HG02970 (cell line): ENCODE measurements at regions not wholly inside any gene's neighbourhood (a gene's known extent, or its start where the extent isn't known, plus 50 kb on each side); places are given as distances from the start of the nearest gene placed in this dataset.

ENCODE experiments used
- ATAC-seq: cut with Tn5 transposase; IDR thresholded peaks from one replicate; pipeline ENCODE4 v1.9.1; 2021; ENCODE audit warnings: mild to moderate bottlenecking, moderate library complexity, moderate number of reproducible peaks; ENCODE audit not compliant: unreplicated experiment, low FRiP score

- no peak for ATAC-seq
Observed at GRCh38 chr2:128521482-128521881, 202.8 kb upstream of the HS6ST1 start.

GRCh38 chr2:128522829-128523228 is 204.2 kb upstream of the HS6ST1 start:
- no peak for ATAC-seq

GRCh38 chr2:128523457-128523856 is 204.8 kb upstream of the HS6ST1 start:
- no peak for ATAC-seq

- no peak for ATAC-seq
Observed at GRCh38 chr2:128524183-128524582, 205.5 kb upstream of the HS6ST1 start.

- ATAC-seq: no peak
Observed at GRCh38 chr2:128525653-128526052, 207.0 kb upstream of the HS6ST1 start.

GRCh38 chr2:128526455-128526976 is 207.8 kb upstream of the HS6ST1 start:
- no peak for ATAC-seq

- no peak for ATAC-seq
Observed at GRCh38 chr2:128528133-128528532, 209.5 kb upstream of the HS6ST1 start.

GRCh38 chr2:128530025-128530573 is 211.4 kb upstream of the HS6ST1 start:
- no peak for ATAC-seq

GRCh38 chr2:128531856-128532255 is 213.2 kb upstream of the HS6ST1 start:
- no peak for ATAC-seq

- ATAC-seq: no peak
Observed at GRCh38 chr2:128533101-128533500, 214.4 kb upstream of the HS6ST1 start.

GRCh38 chr2:128534688-128535392 is 216.2 kb upstream of the HS6ST1 start:
- ATAC-seq: no peak

- no peak for ATAC-seq
Observed at GRCh38 chr2:128535953-128536352, 217.3 kb upstream of the HS6ST1 start.

- ATAC-seq: no peak
Observed at GRCh38 chr2:128536925-128537620, 218.4 kb upstream of the HS6ST1 start.

- no peak for ATAC-seq
Observed at GRCh38 chr2:128537646-128538045, 219.0 kb upstream of the HS6ST1 start.

GRCh38 chr2:128538396-128538795 is 219.7 kb upstream of the HS6ST1 start:
- no peak for ATAC-seq

GRCh38 chr2:128540670-128541069 is 222.0 kb upstream of the HS6ST1 start:
- no peak for ATAC-seq

- ATAC-seq: no peak
Observed at GRCh38 chr2:128541448-128541847, 222.8 kb upstream of the HS6ST1 start.

GRCh38 chr2:128543036-128543435 is 224.4 kb upstream of the HS6ST1 start:
- ATAC-seq: no peak

- ATAC-seq: no peak
Observed at GRCh38 chr2:128543646-128544045, 225.0 kb upstream of the HS6ST1 start.

GRCh38 chr2:128544321-128545037 is 225.8 kb upstream of the HS6ST1 start:
- ATAC-seq: no peak

- ATAC-seq: no peak
Observed at GRCh38 chr2:128545085-128545484, 226.4 kb upstream of the HS6ST1 start.
